ENCODE measurements at regions not wholly inside any gene's neighbourhood (a gene's known extent, or its start where the extent isn't known, plus 50 kb on each side); places are given as distances from the start of the nearest gene placed in this dataset.

GRCh38 chr10:113463777-113464176 lies 89.1 kb upstream of the HABP2 start:
- intact Hi-C loops (cut with DNase I), result no loop called here
- Histone ChIP-seq H3K27me3 (no peaks in the 10 kb centered on the region), H3K4me1 (peaks cover 0 to 7% (median 2%) of the 10 kb centered on the region in 4 donors), H3K4me3 (no peak overlapping the region), H3K36me3 (no peaks in the 10 kb centered on the region), H3K9me3 (no peaks in the 10 kb centered on the region), H3K27ac (replicated peaks in 1 of 4) (no peak overlapping the region)
- DNase-seq (ENCODE audit: extremely low spot score), result peak; percentile 57
- 26% methylated on average over 3 of the region's 3 CpGs for WGBS
- TF ChIP-seq POLR2A (IDR thresholded peaks at IDR 0.05; ENCODE audit: low read depth), result no peak
- no peak for TF ChIP-seq EP300 (IDR thresholded peaks at IDR 0.05)
- no peak for TF ChIP-seq CTCF (IDR thresholded peaks at IDR 0.05)
- no peak for TF ChIP-seq POLR2AphosphoS5 (IDR thresholded peaks at IDR 0.05)

GRCh38 chr10:113469796-113470195 lies 83.1 kb upstream of the HABP2 start:
- peaks cover 3 to 14% (median 12%) of the 10 kb centered on the region in 4 donors for H3K4me1 ChIP-seq
- intact Hi-C loops (cut with DNase I), result no loop called here

GRCh38 chr10:113470372-113471240 lies 82.2 kb upstream of the HABP2 start:
- WGBS, result 94% methylated on average over 5 of the region's 5 CpGs
- Histone ChIP-seq H3K4me3 (no peak overlapping the region), H3K27me3 (no peaks in the 10 kb centered on the region), H3K27ac (replicated peaks in 1 of 4) (no peak overlapping the region), H3K9me3 (no peaks in the 10 kb centered on the region), H3K36me3 (no peaks in the 10 kb centered on the region), H3K4me1 (peaks cover 11 to 22% (median 20%) of the 10 kb centered on the region in 4 donors)
- no peak for TF ChIP-seq POLR2AphosphoS5 (IDR thresholded peaks at IDR 0.05)
- TF ChIP-seq EP300 (IDR thresholded peaks at IDR 0.05), result no peak
- TF ChIP-seq POLR2A (IDR thresholded peaks at IDR 0.05; ENCODE audit: low read depth), result no peak
- no peak for TF ChIP-seq CTCF (IDR thresholded peaks at IDR 0.05)
- intact Hi-C loops (cut with DNase I), result no loop called here
- peak; percentile 88 for DNase-seq (ENCODE audit: extremely low spot score)

More at GRCh38 chr10:113469796-113470195, 83.1 kb upstream of the HABP2 start:
- Histone ChIP-seq H3K4me3 (no peak overlapping the region), H3K36me3 (no peaks in the 10 kb centered on the region), H3K27me3 (no peaks in the 10 kb centered on the region), H3K9me3 (no peaks in the 10 kb centered on the region), H3K27ac (replicated peaks in 1 of 4) (no peak overlapping the region)
- DNase-seq (ENCODE audit: extremely low spot score), result peak; percentile 14
- no peak for TF ChIP-seq POLR2AphosphoS5 (IDR thresholded peaks at IDR 0.05)
- TF ChIP-seq CTCF (IDR thresholded peaks at IDR 0.05), result no peak
- TF ChIP-seq POLR2A (IDR thresholded peaks at IDR 0.05; ENCODE audit: low read depth), result no peak
- TF ChIP-seq EP300 (IDR thresholded peaks at IDR 0.05), result no peak
- WGBS, result 92% methylated on average over 3 of the region's 3 CpGs

- H3K27ac ChIP-seq (replicated peaks in 1 of 4), result no peak overlapping the region
- H3K36me3 ChIP-seq, result no peaks in the 10 kb centered on the region
- TF ChIP-seq POLR2AphosphoS5 (IDR thresholded peaks at IDR 0.05) (no peak), POLR2A (IDR thresholded peaks at IDR 0.05; ENCODE audit: low read depth) (no peak), EP300 (IDR thresholded peaks at IDR 0.05) (no peak), CTCF (IDR thresholded peaks at IDR 0.05) (no peak)
- H3K9me3 ChIP-seq, result no peaks in the 10 kb centered on the region
- H3K27me3 ChIP-seq, result no peaks in the 10 kb centered on the region
- H3K4me3 ChIP-seq, result no peak overlapping the region
- DNase-seq (ENCODE audit: extremely low spot score), result peak; percentile 80
- intact Hi-C loops (cut with DNase I), result no loop called here
- WGBS, result 88% methylated on average over 6 of the region's 6 CpGs
- peaks cover 13 to 30% (median 27%) of the 10 kb centered on the region in 4 donors for H3K4me1 ChIP-seq
These were observed 81.4 kb upstream of the HABP2 start for GRCh38 chr10:113471241-113471996.

Measured in esophagus muscularis mucosa (tissue), 4 donors.